K562 (cell line): ENCODE measurements at regions not wholly inside any gene's neighbourhood (a gene's known extent, or its start where the extent isn't known, plus 50 kb on each side); places are given as distances from the start of the nearest gene placed in this dataset.

Experiments
- ATAC-seq: fragments of 200-7000 bp; cut with Tn5 transposase; 3 replicates; pipeline ENCODE4 v1.9.1; 2020; ENCODE audit warnings: moderate library complexity
- BruUV-seq: library from RNA; stranded (reverse); fragments of 400-500 nt; replicated peaks from 2 replicates; lab custom pipeline; 2021; lab: Mats Ljungman, UMichigan
- CTCF ChIA-PET: fragments of 300-600 bp; formaldehyde crosslinking; extraction: SDS; loops from one replicate; lab custom pipeline; 2021; ENCODE audit warnings: low intra/inter-chr PET ratio; lab: Yijun Ruan, JAX
- POLR2A ChIA-PET: fragments of 300-600, 350-650 bp; sonication (Branson Sonifier 250); formaldehyde crosslinking; extraction: SDS; loops from one replicate; lab custom pipeline; 2021; ENCODE audit warnings: antibody characterized with exemption, inconsistent platforms; lab: Yijun Ruan, JAX
- DNase-seq, 4 experiments: peaks; one replicate each; pipeline versions ENCODE4 v3.0.0 to v3.0.0-alpha.2; 2011 to 2018; ENCODE audit warnings: low spot score in 3 of 4, mixed read lengths in 3 of 4; ENCODE audit errors: extremely low read depth in 1 of 4
- FAIRE-seq: peaks from 2 replicates; lab custom pipeline; 2011; peaks lifted over from hg19 to GRCh38; lab: Jason Lieb, UNC
- H2AFZ ChIP-seq: 2 replicates; pipeline ENCODE4 v1.6.0; 2011; ENCODE audit warnings: low read depth, low read length, control low read depth, inconsistent platforms
- H3K27ac ChIP-seq: fragments of 200-600 bp; 3 replicates; pipeline ENCODE4 v1.8.0; 2011; ENCODE audit warnings: low read depth, mild to moderate bottlenecking, control low read depth, inconsistent platforms, low read length, moderate library complexity, mixed read lengths; ENCODE audit errors: extremely low read depth
- H3K27me3 ChIP-seq, 2 experiments: fragments of 300-600 bp in 1 of 2; 2 replicates in 1 of 2; 3 replicates in 1 of 2; pipeline versions ENCODE4 v1.6.0 to v1.8.0; 2011; ENCODE audit warnings: inconsistent platforms in 2 of 2, low read length in 2 of 2, mild to moderate bottlenecking in 1 of 2, mixed read lengths in 1 of 2, moderate library complexity in 1 of 2; ENCODE audit not compliant: control insufficient read depth in 2 of 2, insufficient read depth in 2 of 2
- H3K36me3 ChIP-seq: fragments of 300-600 bp; 3 replicates; pipeline ENCODE4 v1.8.0; 2011; ENCODE audit warnings: mild to moderate bottlenecking, low read length, inconsistent platforms; ENCODE audit not compliant: control insufficient read depth, insufficient read depth
- H3K4me1 ChIP-seq, 2 experiments: fragments of 200-600 bp in 1 of 2; replicated peaks in 1 of 2; 2 replicates in 1 of 2; 3 replicates in 1 of 2; pipeline versions ENCODE4 v1.5.1 to v1.8.0; 2011; ENCODE audit warnings: inconsistent platforms in 2 of 2, low read length in 2 of 2, mild to moderate bottlenecking in 1 of 2, mixed read lengths in 1 of 2, moderate library complexity in 1 of 2; ENCODE audit not compliant: control insufficient read depth in 2 of 2, insufficient read depth in 2 of 2
- H3K4me2 ChIP-seq: 2 replicates; pipeline ENCODE4 v1.6.1; 2011; ENCODE audit warnings: low read length, control low read depth, inconsistent platforms, mixed read lengths; ENCODE audit not compliant: insufficient read depth
- H3K4me3 ChIP-seq: fragments of 200-600 bp; sonication (generic), shearing (Covaris generic); 2 replicates; pipeline ENCODE4 v1.5.1; 2016; ENCODE audit warnings: control low read depth, inconsistent platforms
- H3K79me2 ChIP-seq: fragments of 200-600 bp; 3 replicates; pipeline ENCODE4 v1.8.0; 2011; ENCODE audit warnings: low read length, inconsistent platforms; ENCODE audit not compliant: control insufficient read depth, insufficient read depth
- H3K9ac ChIP-seq, 2 experiments: 2 replicates each; pipeline versions ENCODE4 v1.6.0 to v1.6.1; 2011; ENCODE audit warnings: low read depth in 2 of 2, low read length in 2 of 2, control low read depth in 1 of 2, inconsistent platforms in 1 of 2, mild to moderate bottlenecking in 1 of 2, mixed read lengths in 1 of 2; ENCODE audit not compliant: insufficient read depth in 1 of 2
- H3K9me1 ChIP-seq: one replicate; pipeline ENCODE4 v1.6.0; 2011; ENCODE audit warnings: inconsistent platforms, mild to moderate bottlenecking, low read length, moderate library complexity; ENCODE audit not compliant: control insufficient read depth, insufficient read depth
- H3K9me3 ChIP-seq: replicated peaks from 2 replicates; pipeline ENCODE4 v1.5.1; 2011; ENCODE audit warnings: low read depth, low read length, inconsistent platforms; ENCODE audit not compliant: control insufficient read depth, insufficient read depth
- H4K20me1 ChIP-seq: replicated peaks from 2 replicates; pipeline ENCODE4 v1.6.1; 2011; ENCODE audit warnings: low read length, inconsistent platforms, mixed read lengths; ENCODE audit not compliant: control insufficient read depth, insufficient read depth
- BMI1 ChIP-seq: fragments of 150-350 bp; IDR thresholded peaks from 2 replicates; pipeline ENCODE4 v1.6.1; 2014; ENCODE audit warnings: low read length
- BRF1 ChIP-seq: IDR thresholded peaks from 3 replicates; pipeline ENCODE4 v1.6.1; 2011; ENCODE audit warnings: borderline replicate concordance, mild to moderate bottlenecking; ENCODE audit not compliant: insufficient read length; ENCODE audit errors: extremely low read depth
- CCNT2 ChIP-seq: IDR thresholded peaks from 2 replicates; pipeline ENCODE4 v1.6.1; 2011; ENCODE audit warnings: borderline replicate concordance, low read depth, mild to moderate bottlenecking, moderate library complexity, mixed read lengths, low read length; ENCODE audit not compliant: insufficient read length; ENCODE audit errors: extremely low read depth
- CREB5 ChIP-seq: fragments of 250-450 bp; sonication (Bioruptor Pico); IDR thresholded peaks from 2 replicates; pipeline ENCODE4 v1.5.0; 2020; ENCODE audit warnings: mild to moderate bottlenecking
- ELK1 ChIP-seq: sonication (generic); formaldehyde crosslinking; IDR thresholded peaks from 2 replicates; pipeline ENCODE4 v1.8.1; 2022; ENCODE audit warnings: missing genetic modification reagents
- FOSL1 ChIP-seq: fragments of 200-800 bp; sonication (Bioruptor generic); conservative IDR thresholded peaks from 2 replicates; pipeline ENCODE4 v1.6.1; 2016; ENCODE audit warnings: missing genetic modification characterization, missing compliant biosample characterization
- HDGF ChIP-seq: fragments of 450-650 bp; IDR thresholded peaks from 2 replicates; pipeline ENCODE4 v1.6.1; 2016
- ILF3 ChIP-seq: fragments of 450-650 bp; IDR thresholded peaks from 2 replicates; pipeline ENCODE4 v1.6.1; 2018; ENCODE audit warnings: antibody characterized with exemption, mild to moderate bottlenecking, moderate library complexity, borderline replicate concordance
- MAFG ChIP-seq: fragments of 450-650 bp; conservative IDR thresholded peaks from 2 replicates; pipeline ENCODE4 v1.6.1; 2016; ENCODE audit warnings: missing genetic modification characterization, missing compliant biosample characterization
- MTA2 ChIP-seq: fragments of 450-650 bp; IDR thresholded peaks from 2 replicates; pipeline ENCODE4 v1.6.1; 2016; ENCODE audit warnings: low read depth
- NR2C2 ChIP-seq, 2 experiments: fragments of 200-800 bp in 1 of 2; sonication (Bioruptor generic) in 1 of 2; sonication (generic) in 1 of 2; formaldehyde crosslinking in 1 of 2; IDR thresholded peaks; 2 replicates each; pipeline versions ENCODE4 v1.6.1 to v1.8.0; 2016 to 2022; ENCODE audit warnings: mild to moderate bottlenecking in 1 of 2, missing compliant biosample characterization in 1 of 2, missing genetic modification characterization in 1 of 2, missing genetic modification reagents in 1 of 2
- POU5F1 ChIP-seq: fragments of 150-350 bp; IDR thresholded peaks from 2 replicates; pipeline ENCODE4 v1.6.1; 2014; ENCODE audit warnings: borderline replicate concordance, low read length, low read depth, mild to moderate bottlenecking; ENCODE audit not compliant: partially characterized antibody
- RCOR1 ChIP-seq, 2 experiments: IDR thresholded peaks; 2 replicates each; pipeline ENCODE4 v1.6.1; 2012; ENCODE audit warnings: low read depth in 2 of 2, low read length in 2 of 2, borderline replicate concordance in 1 of 2, improper control_type of control experiment in 1 of 2
- ZNF174 ChIP-seq: fragments of 250-450 bp; sonication (Bioruptor Pico); IDR thresholded peaks from 2 replicates; pipeline ENCODE4 v1.4.0; 2020; ENCODE audit warnings: mild to moderate bottlenecking
- ZNF316 ChIP-seq: fragments of 450-650 bp; IDR thresholded peaks from 2 replicates; pipeline ENCODE4 v1.6.1; 2016
- ZNF398 ChIP-seq: fragments of 250-450 bp; sonication (Bioruptor Pico); IDR thresholded peaks from 2 replicates; pipeline ENCODE4 v1.8.0; 2021; ENCODE audit warnings: moderate library complexity, mild to moderate bottlenecking, inconsistent platforms
- ZNF511 ChIP-seq: sonication (generic); formaldehyde crosslinking; IDR thresholded peaks from 2 replicates; pipeline ENCODE4 v1.8.0; 2022; ENCODE audit warnings: mild to moderate bottlenecking, missing genetic modification reagents
- WGBS: fragments of 100-300 bp; shearing (Covaris generic); methylation state at CpG from one replicate; pipeline ENCODE4 v1.1.6; 2016; ENCODE audit warnings: low coverage, mixed read lengths; ENCODE audit not compliant: insufficient coverage; ENCODE audit errors: missing lambda C conversion rate; 5-methylcytosine and 5-hydroxymethylcytosine counted together
- in situ Hi-C: fragments of 300-500 bp; cut with MboI; formaldehyde crosslinking; loops from 4 replicates; pipeline ENCODE4 v1.15.0; 2018; ENCODE audit warnings: inconsistent platforms, mixed read lengths
- intact Hi-C: fragments of 100-400 bp; cut with micrococcal nuclease; formaldehyde crosslinking; loops from 2 replicates; pipeline ENCODE4 v1.14.2; 2022
- TF ChIP-seq, protein P1 (sequence below): fragments of 250-450 bp; sonication (Bioruptor Pico); IDR thresholded peaks from 2 replicates; pipeline ENCODE4 v1.6.1; 2021; ENCODE audit warnings: mild to moderate bottlenecking

- TF ChIP-seq POU5F1: no peak
- TF ChIP-seq ZNF398 (CRISPR knock-in tag): no peak
- TF ChIP-seq ELK1: no peak
- no peak for TF ChIP-seq RCOR1 (IDR thresholded peaks at IDR 0.05; ENCODE audit: borderline replicate concordance in 1 of 2, low read depth in 2 of 2, low read length in 2 of 2)
- no peak for TF ChIP-seq MTA2
- no peak for TF ChIP-seq ZNF174
- TF ChIP-seq BRF1: no peak
- no peak for TF ChIP-seq HDGF
Observed at GRCh38 chr10:105597312-105597711, 956.2 kb downstream of the SORCS3 start (continued).

DNA sequence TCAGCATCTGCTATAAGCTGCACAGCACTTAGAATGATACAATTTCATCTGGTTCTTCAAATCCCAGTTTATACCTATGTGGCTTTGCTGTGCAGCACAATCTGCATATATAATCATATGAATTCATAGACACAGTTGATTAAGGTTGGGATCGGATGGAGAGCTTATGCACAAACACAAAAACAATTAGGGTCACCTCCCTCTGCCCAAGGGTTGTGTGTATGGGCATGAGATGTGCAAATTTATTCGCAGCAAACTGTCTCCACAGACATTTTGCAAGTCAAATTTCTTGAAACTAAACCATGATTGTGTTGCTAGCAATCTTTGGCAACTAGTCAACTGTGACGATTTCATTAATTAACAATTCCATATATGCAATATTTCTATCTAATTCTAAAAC lies 955.7 kb downstream of the SORCS3 start:
- intact Hi-C loops: no loop called here
- 0% methylated on average over 3 of the region's 3 CpGs for WGBS
- TF ChIP-seq MAFG (tag): no peak
- no peak for TF ChIP-seq FOSL1 (tag)
- no peak for TF ChIP-seq ILF3
- no peak for TF ChIP-seq CCNT2
- no peak for TF ChIP-seq ZNF316
- TF ChIP-seq, protein P1, sequence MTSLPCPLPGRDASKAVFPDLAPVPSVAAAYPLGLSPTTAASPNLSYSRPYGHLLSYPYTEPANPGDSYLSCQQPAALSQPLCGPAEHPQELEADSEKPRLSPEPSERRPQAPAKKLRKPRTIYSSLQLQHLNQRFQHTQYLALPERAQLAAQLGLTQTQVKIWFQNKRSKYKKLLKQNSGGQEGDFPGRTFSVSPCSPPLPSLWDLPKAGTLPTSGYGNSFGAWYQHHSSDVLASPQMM (CRISPR knock-in tag): no peak
- no peak for TF ChIP-seq CREB5 (CRISPR knock-in tag)
- TF ChIP-seq BMI1: no peak
- TF ChIP-seq ZNF511 (CRISPR knock-in tag): no peak
- no peak for TF ChIP-seq NR2C2 (CRISPR knock-in tag; IDR thresholded peaks at IDR 0.05)
- no peak for TF ChIP-seq NR2C2 (tag; IDR thresholded peaks at IDR 0.05)

More for the DNA sequence above, 955.7 kb downstream of the SORCS3 start:
- Histone ChIP-seq H3K36me3 (no peaks in the 10 kb centered on the region), H4K20me1 (no peaks in the 10 kb centered on the region), H3K27me3 (no peaks in the 10 kb centered on the region), H3K9me1 (no peaks in the 10 kb centered on the region), H3K4me3 (no peak overlapping the region), H3K4me2 (no peak overlapping the region), H3K79me2 (no peaks in the 10 kb centered on the region), H3K27ac (no peak overlapping the region), H3K9ac (no peak overlapping the region), H2AFZ (no peak overlapping the region), H3K9me3 (no peaks in the 10 kb centered on the region; the same call in 1 of the 2 replicates), H3K4me1 (no peaks in the 10 kb centered on the region)
- FAIRE-seq (no peak), DNase-seq (no peak), ATAC-seq (no peak)
- BruUV-seq: no TSS peak
- CTCF ChIA-PET: no interaction called here
- POLR2A ChIA-PET: no interaction called here
- in situ Hi-C loops: no loop called here
